ENCODE measurements at regions not wholly inside any gene's neighbourhood (a gene's known extent, or its start where the extent isn't known, plus 50 kb on each side); places are given as distances from the start of the nearest gene placed in this dataset.

DNA sequence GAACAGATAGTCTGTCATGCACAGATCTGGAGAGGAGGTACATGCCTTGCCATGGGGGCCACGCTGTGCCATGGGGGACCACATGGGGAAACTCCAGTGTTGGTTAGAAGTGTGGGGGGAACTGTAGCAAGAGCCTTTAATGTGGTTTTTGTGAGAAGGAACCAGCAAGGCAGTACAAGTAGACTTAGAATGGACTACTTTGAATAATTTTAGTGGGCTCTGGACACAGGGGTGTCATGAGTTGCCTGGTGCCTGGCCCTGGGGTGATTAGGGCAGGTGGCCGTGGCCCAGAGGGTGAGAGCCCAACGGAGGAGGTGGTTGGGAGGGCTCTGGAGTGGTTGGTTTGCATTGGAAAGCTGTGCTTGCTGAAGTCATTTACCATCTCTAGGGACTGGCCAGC lies 77.2 kb downstream of the CXCL12 start (continued):
- TF ChIP-seq MAX (IDR thresholded peaks at IDR 0.05) (no peak), ELF1 (IDR thresholded peaks at IDR 0.05; ENCODE audit: borderline replicate concordance, low read depth) (no peak), ZBTB33 (IDR thresholded peaks at IDR 0.05; ENCODE audit: extremely low read depth, insufficient replicate concordance, low read length) (no peak), RAD21 (IDR thresholded peaks at IDR 0.05; ENCODE audit: low read depth) (no peak), EZH2phosphoT487 (IDR thresholded peaks at IDR 0.05; ENCODE audit: borderline replicate concordance) (no peak)

DNA sequence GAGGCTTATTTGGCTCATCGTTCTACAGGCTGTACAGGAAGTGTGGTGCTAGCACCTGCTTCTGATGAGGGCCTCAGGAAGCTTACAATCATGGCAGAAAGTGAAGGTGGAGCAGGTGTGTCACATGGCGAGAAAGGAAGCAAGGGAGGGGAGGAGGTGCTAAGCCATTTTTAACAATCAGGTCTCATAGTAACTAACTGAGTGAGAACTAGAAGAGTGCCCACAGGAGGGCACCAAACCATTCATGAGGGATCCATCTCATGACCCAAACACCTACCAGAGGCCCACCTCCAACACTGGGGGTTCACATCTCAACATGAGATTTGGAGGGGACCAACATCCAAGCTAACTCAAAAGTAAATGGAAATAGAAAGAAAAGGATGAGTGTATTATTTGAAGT lies 78.1 kb downstream of the CXCL12 start:
- Histone ChIP-seq H3K9ac (ENCODE audit: low read length) (no peak overlapping the region), H3K27ac (ENCODE audit: low read depth, low read length) (no peak overlapping the region), H3K27me3 (ENCODE audit: insufficient read depth, low read length) (no peaks in the 10 kb centered on the region), H3K4me1 (ENCODE audit: control insufficient read depth in 1 of 2, insufficient read depth in 2 of 2, low read length in 2 of 2) (peaks cover 0 to 8% of the 10 kb centered on the region in 2 experiments; a peak in 2 of 4 replicates), H3K4me3 (replicated peaks in 1 of 2; ENCODE audit: low read depth in 1 of 2, low read length in 2 of 2) (no peak overlapping the region), H3K79me2 (ENCODE audit: insufficient read depth, low read length) (no peaks in the 10 kb centered on the region), H3K9me3 (ENCODE audit: control insufficient read depth in 1 of 2, insufficient read depth in 1 of 2, low read depth in 1 of 2, low read length in 2 of 2) (no peaks in the 10 kb centered on the region), H2AFZ (ENCODE audit: low read depth, low read length, poor library complexity, severe bottlenecking) (no peak overlapping the region), H3K4me2 (ENCODE audit: low read length) (no peak overlapping the region), H4K20me1 (ENCODE audit: insufficient read depth) (no peaks in the 10 kb centered on the region), H3K36me3 (ENCODE audit: control insufficient read depth in 1 of 2, insufficient read depth in 2 of 2, low read length in 2 of 2) (no peaks in the 10 kb centered on the region), H3K9me2 (ENCODE audit: insufficient read depth) (no peaks in the 10 kb centered on the region)
- DNase-seq (ENCODE audit: low read depth, low spot score) (peak; percentile 4), ATAC-seq (no peak)
- ChIA-PET CTCF (no interaction called here), RAD21 (ENCODE audit: low non-redundant PET in 1 of 2, low total read pairs in 2 of 2, uncharacterized antibody in 2 of 2, unreplicated experiment in 2 of 2) (no interaction called here), POLR2A (no interaction called here)
- TF ChIP-seq SP1 (IDR thresholded peaks at IDR 0.05; ENCODE audit: low read depth) = no peak
- no peak for TF ChIP-seq YY1 (IDR thresholded peaks at IDR 0.05; ENCODE audit: extremely low read depth, insufficient replicate concordance, low read depth, low read length)
- TF ChIP-seq RAD21 (IDR thresholded peaks at IDR 0.05; ENCODE audit: low read depth) = peak; percentile 28
- TF ChIP-seq, protein P1, sequence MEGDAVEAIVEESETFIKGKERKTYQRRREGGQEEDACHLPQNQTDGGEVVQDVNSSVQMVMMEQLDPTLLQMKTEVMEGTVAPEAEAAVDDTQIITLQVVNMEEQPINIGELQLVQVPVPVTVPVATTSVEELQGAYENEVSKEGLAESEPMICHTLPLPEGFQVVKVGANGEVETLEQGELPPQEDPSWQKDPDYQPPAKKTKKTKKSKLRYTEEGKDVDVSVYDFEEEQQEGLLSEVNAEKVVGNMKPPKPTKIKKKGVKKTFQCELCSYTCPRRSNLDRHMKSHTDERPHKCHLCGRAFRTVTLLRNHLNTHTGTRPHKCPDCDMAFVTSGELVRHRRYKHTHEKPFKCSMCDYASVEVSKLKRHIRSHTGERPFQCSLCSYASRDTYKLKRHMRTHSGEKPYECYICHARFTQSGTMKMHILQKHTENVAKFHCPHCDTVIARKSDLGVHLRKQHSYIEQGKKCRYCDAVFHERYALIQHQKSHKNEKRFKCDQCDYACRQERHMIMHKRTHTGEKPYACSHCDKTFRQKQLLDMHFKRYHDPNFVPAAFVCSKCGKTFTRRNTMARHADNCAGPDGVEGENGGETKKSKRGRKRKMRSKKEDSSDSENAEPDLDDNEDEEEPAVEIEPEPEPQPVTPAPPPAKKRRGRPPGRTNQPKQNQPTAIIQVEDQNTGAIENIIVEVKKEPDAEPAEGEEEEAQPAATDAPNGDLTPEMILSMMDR (IDR thresholded peaks at IDR 0.05 in 2 of 3, conservative IDR thresholded peaks at IDR 0.05 in 1 of 3; ENCODE audit: borderline replicate concordance in 1 of 3, insufficient read depth in 1 of 3, low read depth in 2 of 3, low read length in 2 of 3) = peak in 2 of 3 experiments; percentile 24 to 29; a peak in 2 of 6 replicates
- TF ChIP-seq MAX (IDR thresholded peaks at IDR 0.05) = no peak
- intact Hi-C loops (cut with micrococcal nuclease) = no loop called here
- no TSS peak for BruUV-seq (replicated peaks)

All from HCT116 (cell line).